ENCODE measurements at regions not wholly inside any gene's neighbourhood (a gene's known extent, or its start where the extent isn't known, plus 50 kb on each side); places are given as distances from the start of the nearest gene placed in this dataset.

DNA sequence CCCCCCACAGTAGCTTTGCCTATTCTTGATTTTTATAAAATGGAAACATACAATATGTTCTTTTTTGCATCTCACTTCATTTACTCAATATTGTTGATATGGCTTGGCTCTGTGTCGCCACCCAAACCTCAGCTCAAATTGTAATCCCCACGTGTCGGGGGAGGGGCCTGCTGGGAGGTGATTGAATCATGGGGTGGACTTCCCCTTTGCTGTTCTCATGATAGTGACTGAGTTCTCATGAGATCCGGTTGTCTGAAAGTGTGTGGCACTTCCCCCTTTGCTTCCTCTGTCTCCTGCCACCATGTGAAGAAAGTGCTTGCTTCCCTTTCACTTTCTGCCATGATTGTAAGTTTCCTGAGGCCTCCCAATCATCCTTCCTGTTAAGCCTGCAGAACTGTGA, 431.3 kb downstream of the MN1 start:
- no peak overlapping the region for H2AFZ ChIP-seq (ENCODE audit: control insufficient read depth, low read length)
- no peaks in the 10 kb centered on the region for H3K9me3 ChIP-seq (ENCODE audit: control insufficient read depth, low read depth, low read length)
- no peak overlapping the region for H3K4me3 ChIP-seq (ENCODE audit: control insufficient read depth in 2 of 3, extremely low read depth in 1 of 3, insufficient read depth in 2 of 3, low read depth in 1 of 3, low read length in 3 of 3)
- H3K27ac ChIP-seq (ENCODE audit: control insufficient read depth, insufficient read depth, low read length) = no peak overlapping the region
- H3K4me1 ChIP-seq (ENCODE audit: control insufficient read depth, extremely low read depth, insufficient read depth, low read length) = no peaks in the 10 kb centered on the region
- no peak overlapping the region for H3K4me2 ChIP-seq (ENCODE audit: control insufficient read depth, extremely low read depth, insufficient read depth, low read depth, low read length)
- FAIRE-seq (no peak), DNase-seq (ENCODE audit: low read depth, low spot score) (no peak)
- H3K9ac ChIP-seq (ENCODE audit: control insufficient read depth, extremely low read depth, insufficient read depth, low read length) = no peak overlapping the region
- TF ChIP-seq, protein P1, sequence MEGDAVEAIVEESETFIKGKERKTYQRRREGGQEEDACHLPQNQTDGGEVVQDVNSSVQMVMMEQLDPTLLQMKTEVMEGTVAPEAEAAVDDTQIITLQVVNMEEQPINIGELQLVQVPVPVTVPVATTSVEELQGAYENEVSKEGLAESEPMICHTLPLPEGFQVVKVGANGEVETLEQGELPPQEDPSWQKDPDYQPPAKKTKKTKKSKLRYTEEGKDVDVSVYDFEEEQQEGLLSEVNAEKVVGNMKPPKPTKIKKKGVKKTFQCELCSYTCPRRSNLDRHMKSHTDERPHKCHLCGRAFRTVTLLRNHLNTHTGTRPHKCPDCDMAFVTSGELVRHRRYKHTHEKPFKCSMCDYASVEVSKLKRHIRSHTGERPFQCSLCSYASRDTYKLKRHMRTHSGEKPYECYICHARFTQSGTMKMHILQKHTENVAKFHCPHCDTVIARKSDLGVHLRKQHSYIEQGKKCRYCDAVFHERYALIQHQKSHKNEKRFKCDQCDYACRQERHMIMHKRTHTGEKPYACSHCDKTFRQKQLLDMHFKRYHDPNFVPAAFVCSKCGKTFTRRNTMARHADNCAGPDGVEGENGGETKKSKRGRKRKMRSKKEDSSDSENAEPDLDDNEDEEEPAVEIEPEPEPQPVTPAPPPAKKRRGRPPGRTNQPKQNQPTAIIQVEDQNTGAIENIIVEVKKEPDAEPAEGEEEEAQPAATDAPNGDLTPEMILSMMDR (optimal IDR thresholded peaks at IDR 0.05 in 1 of 3, IDR thresholded peaks at IDR 0.05 in 1 of 3, conservative IDR thresholded peaks at IDR 0.05 in 1 of 3; ENCODE audit: extremely low read depth in 1 of 3, insufficient read depth in 2 of 3, low read length in 3 of 3) = no peak
- TF ChIP-seq EZH2 (IDR thresholded peaks at IDR 0.05; ENCODE audit: low read length) = no peak
- H3K9me1 ChIP-seq (ENCODE audit: control insufficient read depth, extremely low read depth, insufficient read depth, low read length) = no peaks in the 10 kb centered on the region
- H3K79me2 ChIP-seq (ENCODE audit: control insufficient read depth, insufficient read depth, low read length) = no peaks in the 10 kb centered on the region
- H3K27me3 ChIP-seq (ENCODE audit: control insufficient read depth, extremely low read depth, insufficient read depth, low read length) = no peaks in the 10 kb centered on the region
- no peaks in the 10 kb centered on the region for H4K20me1 ChIP-seq (ENCODE audit: control insufficient read depth, extremely low read depth, insufficient read depth, low read length)
- dilution Hi-C loops (cut with MboI; ENCODE audit: extremely low pct_ligation_motif_present, low sequenced_read_pairs) = no loop called here
- no peaks in the 10 kb centered on the region for H3K36me3 ChIP-seq (ENCODE audit: control insufficient read depth in 2 of 2, extremely low read depth in 1 of 2, insufficient read depth in 2 of 2, low read length in 2 of 2)

DNA sequence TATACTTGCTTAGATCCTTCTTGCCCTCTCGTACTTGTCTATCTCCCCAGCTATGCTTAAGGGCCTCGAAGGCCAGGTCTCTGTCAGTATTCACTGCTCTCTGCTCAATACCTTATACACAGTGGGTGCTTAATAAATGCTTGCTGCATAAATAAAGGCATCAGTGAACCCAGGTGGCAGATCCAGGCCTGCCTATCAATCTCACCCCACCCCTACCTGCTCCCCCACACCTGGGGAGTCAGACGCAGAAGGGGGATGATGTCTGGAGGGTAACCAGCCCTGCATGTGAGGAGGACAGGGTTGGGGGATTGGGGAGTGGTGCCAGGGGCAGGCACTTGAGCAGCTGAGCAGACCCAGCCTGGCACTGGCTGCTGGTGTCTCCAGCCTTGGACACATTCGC, 430.6 kb downstream of the MN1 start:
- DNase-seq (ENCODE audit: low read depth, low spot score) = no peak
- no peak for FAIRE-seq
- no peaks in the 10 kb centered on the region for H3K79me2 ChIP-seq (ENCODE audit: control insufficient read depth, insufficient read depth, low read length)
- H2AFZ ChIP-seq (ENCODE audit: control insufficient read depth, low read length) = no peak overlapping the region
- no peaks in the 10 kb centered on the region for H3K27me3 ChIP-seq (ENCODE audit: control insufficient read depth, extremely low read depth, insufficient read depth, low read length)
- H4K20me1 ChIP-seq (ENCODE audit: control insufficient read depth, extremely low read depth, insufficient read depth, low read length) = no peaks in the 10 kb centered on the region
- dilution Hi-C loops (cut with MboI; ENCODE audit: extremely low pct_ligation_motif_present, low sequenced_read_pairs) = no loop called here
- no peaks in the 10 kb centered on the region for H3K36me3 ChIP-seq (ENCODE audit: control insufficient read depth in 2 of 2, extremely low read depth in 1 of 2, insufficient read depth in 2 of 2, low read length in 2 of 2)
- H3K4me1 ChIP-seq (ENCODE audit: control insufficient read depth, extremely low read depth, insufficient read depth, low read length) = no peaks in the 10 kb centered on the region
- H3K4me3 ChIP-seq (ENCODE audit: control insufficient read depth in 2 of 3, extremely low read depth in 1 of 3, insufficient read depth in 2 of 3, low read depth in 1 of 3, low read length in 3 of 3) = no peak overlapping the region
- H3K4me2 ChIP-seq (ENCODE audit: control insufficient read depth, extremely low read depth, insufficient read depth, low read depth, low read length) = no peak overlapping the region
- H3K27ac ChIP-seq (ENCODE audit: control insufficient read depth, insufficient read depth, low read length) = no peak overlapping the region
- TF ChIP-seq, protein P1 (optimal IDR thresholded peaks at IDR 0.05 in 1 of 3, IDR thresholded peaks at IDR 0.05 in 1 of 3, conservative IDR thresholded peaks at IDR 0.05 in 1 of 3; ENCODE audit: extremely low read depth in 1 of 3, insufficient read depth in 2 of 3, low read length in 3 of 3) = no peak
- no peaks in the 10 kb centered on the region for H3K9me1 ChIP-seq (ENCODE audit: control insufficient read depth, extremely low read depth, insufficient read depth, low read length)
- H3K9ac ChIP-seq (ENCODE audit: control insufficient read depth, extremely low read depth, insufficient read depth, low read length) = no peak overlapping the region
- no peaks in the 10 kb centered on the region for H3K9me3 ChIP-seq (ENCODE audit: control insufficient read depth, low read depth, low read length)

All from keratinocyte (primary cell).